ENCODE measurements at regions not wholly inside any gene's neighbourhood (a gene's known extent, or its start where the extent isn't known, plus 50 kb on each side); places are given as distances from the start of the nearest gene placed in this dataset.

DNA sequence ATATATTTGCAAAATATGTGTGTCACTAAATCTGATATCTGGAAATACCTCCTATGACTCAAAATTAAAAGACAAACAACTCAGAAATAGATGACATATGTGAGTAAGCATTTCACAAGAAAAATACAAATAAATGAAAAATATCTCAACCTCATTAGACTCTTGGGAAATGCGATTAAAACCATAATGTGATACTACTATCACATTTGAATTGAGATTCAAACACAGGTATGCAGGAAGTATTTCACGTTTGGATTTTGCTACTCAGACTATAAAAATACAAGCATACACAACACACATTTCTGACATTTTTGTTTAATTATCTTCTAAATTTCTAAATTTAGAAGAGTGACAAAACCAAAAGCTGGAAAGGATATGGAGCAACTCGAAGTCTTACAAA lies 811.9 kb upstream of the LRRC4C start:
- DNase-seq (ENCODE audit: low read depth), result no peak
- in situ Hi-C loops (cut with HindIII; ENCODE audit: low pct_unique_long_range_greater_than_20kb, low sequenced_read_pairs), result no loop called here

DNA sequence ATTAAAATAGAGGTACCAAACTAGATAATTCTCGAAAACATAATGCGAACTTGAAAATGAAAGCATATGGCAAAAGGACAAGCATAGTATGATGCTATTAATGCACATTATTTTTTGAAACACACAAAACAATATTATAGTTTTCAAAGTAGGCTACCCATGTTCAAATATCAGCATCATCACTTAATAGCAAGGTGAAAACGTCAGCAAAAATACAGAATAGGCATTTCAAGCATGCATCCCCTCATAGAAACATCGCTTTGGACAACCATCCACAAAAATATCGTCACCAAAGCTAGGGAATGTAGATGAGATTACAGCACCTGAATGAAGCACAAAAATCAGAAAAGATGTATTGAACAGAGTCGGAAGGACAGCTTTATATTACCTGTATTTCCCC lies 814.5 kb upstream of the LRRC4C start:
- in situ Hi-C loops (cut with HindIII; ENCODE audit: low pct_unique_long_range_greater_than_20kb, low sequenced_read_pairs), result no loop called here
- no peak for DNase-seq (ENCODE audit: low read depth)

DNA sequence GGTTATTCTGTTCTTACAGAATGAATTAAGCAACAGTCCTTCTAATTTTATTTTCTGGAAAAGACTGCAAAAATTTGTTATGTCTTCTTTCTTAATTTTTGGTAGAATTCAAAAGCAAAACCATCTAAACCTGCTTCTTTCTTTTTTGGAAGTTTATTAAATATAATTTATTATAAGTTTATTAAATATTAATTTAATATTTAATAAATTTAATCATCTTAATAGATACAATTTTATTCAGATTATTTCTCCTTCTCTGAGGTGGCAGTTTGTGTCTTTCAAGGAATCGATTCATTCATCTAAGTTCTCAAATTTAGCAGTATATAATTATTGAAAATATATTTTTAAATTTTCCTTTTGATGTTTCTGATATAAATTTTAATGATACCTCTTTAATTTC lies 837.5 kb upstream of the LRRC4C start:
- in situ Hi-C loops (cut with HindIII; ENCODE audit: low pct_unique_long_range_greater_than_20kb, low sequenced_read_pairs), result no loop called here
- DNase-seq (ENCODE audit: low read depth), result no peak

DNA sequence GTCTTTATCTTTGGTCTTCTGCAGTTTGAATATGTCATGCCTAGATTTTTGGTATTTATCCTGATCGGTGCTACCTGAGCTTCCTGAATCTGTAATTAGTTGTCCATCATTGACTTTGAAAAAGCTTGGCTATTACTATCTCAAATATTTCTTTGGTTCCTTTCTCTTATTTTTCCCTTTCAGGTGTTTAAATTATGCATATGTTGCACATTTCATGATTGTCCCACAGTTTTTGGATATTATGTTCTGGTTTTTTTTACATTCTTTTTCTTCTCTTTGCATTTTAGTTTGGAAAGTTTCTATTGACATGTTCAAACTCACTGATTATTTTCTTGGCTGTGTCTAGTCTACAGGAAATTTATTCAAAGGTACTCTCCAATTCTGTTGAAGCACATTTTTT lies 840.3 kb upstream of the LRRC4C start:
- in situ Hi-C loops (cut with HindIII; ENCODE audit: low pct_unique_long_range_greater_than_20kb, low sequenced_read_pairs), result no loop called here
- no peak for DNase-seq (ENCODE audit: low read depth)

DNA sequence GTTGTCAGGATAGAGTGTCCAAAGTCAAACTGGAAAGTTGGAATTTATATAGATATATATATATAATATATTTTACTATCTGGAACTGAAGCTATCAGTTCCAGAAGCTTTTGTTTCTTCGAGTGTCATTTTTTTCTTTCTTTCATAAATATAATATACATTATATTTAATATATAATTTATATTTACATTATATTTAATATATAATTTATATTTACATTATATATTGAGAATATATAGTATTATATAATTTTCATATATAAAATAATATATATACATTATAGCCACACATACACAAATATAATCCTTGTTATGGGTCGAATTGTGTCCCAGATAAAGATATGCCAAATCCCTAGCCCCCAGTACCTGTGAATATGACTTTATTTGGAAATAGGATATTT lies 842.3 kb upstream of the LRRC4C start:
- in situ Hi-C loops (cut with HindIII; ENCODE audit: low pct_unique_long_range_greater_than_20kb, low sequenced_read_pairs), result no loop called here

DNA sequence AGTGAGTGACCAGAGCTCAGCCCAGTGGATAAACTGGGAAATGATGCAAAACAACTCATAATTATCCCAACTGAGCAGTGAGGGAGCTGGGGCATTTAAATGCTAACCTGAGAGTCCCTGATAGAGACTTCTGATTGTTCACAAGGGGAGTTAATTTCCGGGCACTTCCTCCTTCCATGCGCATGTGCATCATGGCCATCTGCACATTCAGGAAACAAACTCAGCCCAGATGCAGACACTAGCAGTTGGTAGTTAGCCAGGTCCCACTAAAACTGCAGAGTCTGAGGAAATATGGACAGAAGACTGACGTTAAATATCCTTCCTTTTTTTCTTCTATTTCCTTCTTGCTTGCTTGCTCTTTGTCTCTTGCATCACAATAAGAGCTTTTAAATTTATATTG lies 852.1 kb upstream of the LRRC4C start:
- no peak for DNase-seq (ENCODE audit: low read depth)
- in situ Hi-C loops (cut with HindIII; ENCODE audit: low pct_unique_long_range_greater_than_20kb, low sequenced_read_pairs), result no loop called here

More for the DNA sequence above, 842.3 kb upstream of the LRRC4C start:
- DNase-seq (ENCODE audit: low read depth), result no peak

DNA sequence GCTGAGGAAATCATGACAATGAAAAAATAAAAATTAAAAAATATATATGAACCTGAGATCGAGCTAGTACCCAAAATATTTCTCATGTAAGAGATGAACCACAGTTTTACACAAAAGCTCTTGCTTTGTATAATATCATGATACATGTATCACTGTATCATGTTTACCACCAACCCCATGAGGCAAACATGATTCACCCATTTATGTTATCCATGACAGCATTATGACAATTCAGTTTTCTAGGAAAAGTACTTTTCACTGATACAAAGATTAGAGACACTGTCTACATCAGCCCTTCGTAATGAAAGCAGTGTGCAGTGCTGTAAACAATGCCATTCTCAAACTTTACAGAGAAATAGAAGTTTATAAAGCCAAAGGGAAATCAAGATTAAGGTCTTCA lies 852.5 kb upstream of the LRRC4C start:
- in situ Hi-C loops (cut with HindIII; ENCODE audit: low pct_unique_long_range_greater_than_20kb, low sequenced_read_pairs), result no loop called here
- DNase-seq (ENCODE audit: low read depth), result no peak

DNA sequence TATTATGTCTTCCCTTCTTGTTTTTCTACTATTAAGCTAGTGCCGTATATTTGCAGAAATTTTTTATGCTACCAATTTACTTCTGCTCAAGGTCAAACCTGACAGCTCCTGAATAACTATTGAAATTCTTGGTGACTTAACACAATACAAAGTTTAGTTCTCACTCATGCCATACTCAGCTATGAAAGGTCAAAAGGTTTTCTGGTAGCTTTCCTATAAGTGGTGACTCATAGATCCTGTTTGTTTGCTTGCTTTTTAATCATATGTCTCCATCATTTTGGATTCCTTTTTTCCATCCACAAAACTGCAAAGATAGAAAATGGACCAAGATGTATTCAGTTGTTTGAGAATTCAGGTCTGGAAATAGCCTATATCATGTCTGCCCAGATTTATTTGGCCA lies 855.8 kb upstream of the LRRC4C start:
- no peak for DNase-seq (ENCODE audit: low read depth)
- in situ Hi-C loops (cut with HindIII; ENCODE audit: low pct_unique_long_range_greater_than_20kb, low sequenced_read_pairs), result no loop called here

DNA sequence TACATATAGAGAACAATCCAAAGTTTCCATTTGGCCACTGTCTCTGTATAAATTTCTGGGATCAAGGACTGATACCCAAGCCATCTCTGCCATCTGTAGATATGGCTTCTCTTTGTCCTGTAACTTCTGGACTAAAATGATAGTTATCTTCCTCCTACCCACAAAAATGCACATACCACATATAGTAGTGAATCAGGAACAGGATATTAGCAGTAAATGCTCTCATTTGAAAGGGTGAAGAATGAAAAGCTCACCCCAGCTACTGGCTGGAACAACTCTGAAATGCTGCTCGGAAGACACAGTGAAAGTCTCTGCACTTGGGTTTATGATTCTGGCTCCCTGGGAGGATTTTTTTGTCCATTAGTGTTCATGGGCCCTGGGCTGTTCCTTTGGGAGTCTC lies 856.4 kb upstream of the LRRC4C start:
- DNase-seq (ENCODE audit: low read depth), result no peak
- in situ Hi-C loops (cut with HindIII; ENCODE audit: low pct_unique_long_range_greater_than_20kb, low sequenced_read_pairs), result no loop called here

DNA sequence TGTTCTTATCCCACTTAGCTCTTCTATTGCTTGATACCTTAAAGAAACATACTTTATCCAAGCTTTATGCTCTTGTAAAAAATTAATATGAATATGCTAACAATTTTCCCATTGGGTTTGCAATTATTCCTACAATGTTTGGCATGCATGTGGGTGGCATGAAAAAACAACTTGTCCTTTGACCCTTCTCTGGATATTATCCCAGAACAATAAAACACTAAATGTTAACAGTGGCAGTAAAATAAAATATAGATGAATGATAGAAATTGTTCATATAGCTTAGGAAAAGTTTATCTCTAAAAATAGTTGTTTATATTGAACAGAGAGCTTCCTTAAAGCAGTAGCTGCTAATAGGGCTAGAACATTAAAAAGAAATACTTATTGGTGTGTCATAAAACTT lies 860.5 kb upstream of the LRRC4C start:
- no peak for DNase-seq (ENCODE audit: low read depth)
- in situ Hi-C loops (cut with HindIII; ENCODE audit: low pct_unique_long_range_greater_than_20kb, low sequenced_read_pairs), result no loop called here

DNA sequence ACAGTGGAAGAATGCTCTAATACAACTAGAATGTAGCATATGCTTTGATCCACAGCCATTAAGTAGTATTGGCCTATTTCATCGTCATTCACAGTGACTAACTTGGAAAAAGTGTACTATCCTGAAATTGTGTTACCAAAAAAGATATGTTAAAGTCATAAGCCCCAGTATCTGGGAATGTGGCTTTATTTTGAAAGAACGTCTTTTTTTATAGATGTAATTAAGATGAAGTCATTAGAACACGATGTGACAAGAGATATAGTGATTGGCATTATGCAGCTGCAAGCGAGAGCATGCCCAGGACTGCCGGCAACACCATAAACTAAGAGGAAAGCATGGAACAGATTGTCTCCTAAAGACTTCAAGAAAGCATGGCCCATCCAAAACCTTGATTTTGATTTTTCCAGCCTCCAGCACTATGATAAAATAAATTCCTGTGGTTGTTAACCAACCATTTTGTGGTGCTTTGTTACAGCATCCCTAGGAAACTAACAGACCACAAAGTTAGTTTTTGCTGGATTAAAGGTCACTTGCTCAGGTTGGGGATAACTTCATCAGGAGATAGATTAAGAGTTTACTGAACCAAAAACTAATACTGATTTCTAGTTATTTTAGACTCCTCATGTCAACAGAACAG lies 870.6 kb upstream of the LRRC4C start:
- in situ Hi-C loops (cut with HindIII; ENCODE audit: low pct_unique_long_range_greater_than_20kb, low sequenced_read_pairs), result no loop called here
- no peak for DNase-seq (ENCODE audit: low read depth)

DNA sequence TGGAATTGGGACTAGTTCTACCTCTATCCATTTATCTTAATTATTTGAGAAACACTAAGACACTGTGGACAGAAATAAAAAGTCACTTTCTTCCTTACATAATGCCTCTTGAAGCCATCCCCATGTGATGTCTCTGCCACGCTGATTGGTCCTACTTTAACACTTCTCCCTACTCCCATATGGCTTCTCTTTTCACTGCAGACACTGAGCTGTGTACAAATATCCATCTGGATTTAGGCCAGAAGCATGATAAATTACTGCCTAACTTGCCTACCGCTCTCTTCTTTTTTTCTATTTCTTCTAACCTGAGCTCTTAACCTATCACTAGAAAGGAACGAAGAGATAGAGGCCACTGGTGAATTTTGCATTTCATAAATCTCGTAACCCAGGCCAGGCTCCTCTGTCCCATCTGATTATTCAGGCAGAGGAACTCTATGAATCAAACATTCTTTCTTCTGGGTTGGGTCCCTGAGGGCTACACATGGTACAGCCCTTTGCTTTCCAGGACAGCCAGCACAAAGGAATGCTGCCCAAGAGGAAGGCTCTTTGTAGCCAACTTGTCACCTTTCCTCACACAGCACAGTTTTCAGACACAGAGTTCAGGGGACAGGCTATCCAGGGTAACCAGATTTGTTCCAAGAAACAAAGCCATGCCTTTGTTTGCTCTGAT lies 878.5 kb upstream of the LRRC4C start:
- in situ Hi-C loops (cut with HindIII; ENCODE audit: low pct_unique_long_range_greater_than_20kb, low sequenced_read_pairs), result no loop called here
- no peak for DNase-seq (ENCODE audit: low read depth)

DNA sequence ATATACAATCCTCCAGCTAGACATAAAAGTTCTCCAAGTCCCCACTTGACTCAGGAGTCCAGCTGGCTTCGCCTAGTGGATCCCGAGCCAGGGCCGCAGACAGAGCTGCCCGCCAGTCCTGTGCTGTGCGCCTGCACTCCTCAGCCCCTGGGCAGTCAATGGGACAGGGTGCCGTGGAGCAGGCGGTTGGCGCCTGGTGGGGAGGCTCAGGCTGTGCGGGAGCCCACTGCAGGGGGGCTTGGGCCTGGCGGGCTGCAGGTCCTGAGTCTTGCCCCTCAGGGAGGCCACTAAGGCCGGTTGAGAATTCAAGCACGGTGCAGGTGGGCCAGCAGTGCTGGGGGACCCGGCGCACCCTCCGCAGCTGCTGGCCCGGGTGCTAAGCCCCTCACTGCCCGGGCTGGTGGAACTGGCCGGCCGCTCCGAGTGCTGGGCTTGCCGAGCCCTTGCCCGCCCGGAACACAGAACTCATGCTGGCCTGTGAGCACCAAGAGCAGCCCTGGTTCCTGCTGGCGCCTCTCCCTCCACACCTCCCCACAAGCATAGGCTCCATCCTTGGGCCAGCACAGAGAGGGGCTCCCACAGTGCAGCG lies 884.8 kb upstream of the LRRC4C start:
- in situ Hi-C loops (cut with HindIII; ENCODE audit: low pct_unique_long_range_greater_than_20kb, low sequenced_read_pairs), result no loop called here
- DNase-seq (ENCODE audit: low read depth), result no peak

DNA sequence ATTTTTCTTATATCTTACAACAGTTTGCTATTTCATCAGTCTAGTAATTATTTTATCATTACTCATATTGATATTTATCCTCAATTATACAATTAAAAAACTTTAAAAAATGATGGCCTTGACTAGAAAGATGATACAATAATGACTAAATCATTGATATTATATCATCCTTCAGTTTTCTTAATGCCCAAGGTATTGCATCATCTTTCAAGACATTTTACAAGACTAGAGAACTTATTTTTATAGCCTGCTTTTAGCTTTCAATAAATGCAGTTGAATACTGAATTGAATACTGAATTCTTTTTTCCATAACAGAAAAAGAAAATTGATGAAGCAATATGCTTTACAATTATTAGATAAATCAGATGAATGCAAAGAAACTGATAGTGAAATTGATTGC lies 886.5 kb upstream of the LRRC4C start:
- in situ Hi-C loops (cut with HindIII; ENCODE audit: low pct_unique_long_range_greater_than_20kb, low sequenced_read_pairs), result no loop called here
- no peak for DNase-seq (ENCODE audit: low read depth)

DNA sequence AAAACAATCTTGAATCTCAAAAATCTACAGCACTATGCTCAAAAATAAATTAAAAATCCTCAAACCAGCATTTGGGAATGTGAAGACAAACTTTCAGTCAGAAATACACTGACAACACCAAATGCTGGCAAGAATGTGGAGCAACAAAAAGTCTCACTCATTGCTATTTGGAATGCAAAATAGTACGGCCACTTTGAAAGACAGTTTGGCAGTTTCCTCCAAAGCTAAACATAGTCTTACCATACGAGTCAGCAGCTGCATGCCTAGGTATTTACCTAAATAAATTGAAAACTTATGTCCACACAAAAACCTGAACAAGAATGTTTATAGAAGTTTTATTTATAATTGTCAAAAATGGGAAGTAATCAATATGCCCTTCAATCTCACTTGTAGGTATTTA lies 904.2 kb upstream of the LRRC4C start:
- in situ Hi-C loops (cut with HindIII; ENCODE audit: low pct_unique_long_range_greater_than_20kb, low sequenced_read_pairs), result no loop called here
- no peak for DNase-seq (ENCODE audit: low read depth)

DNA sequence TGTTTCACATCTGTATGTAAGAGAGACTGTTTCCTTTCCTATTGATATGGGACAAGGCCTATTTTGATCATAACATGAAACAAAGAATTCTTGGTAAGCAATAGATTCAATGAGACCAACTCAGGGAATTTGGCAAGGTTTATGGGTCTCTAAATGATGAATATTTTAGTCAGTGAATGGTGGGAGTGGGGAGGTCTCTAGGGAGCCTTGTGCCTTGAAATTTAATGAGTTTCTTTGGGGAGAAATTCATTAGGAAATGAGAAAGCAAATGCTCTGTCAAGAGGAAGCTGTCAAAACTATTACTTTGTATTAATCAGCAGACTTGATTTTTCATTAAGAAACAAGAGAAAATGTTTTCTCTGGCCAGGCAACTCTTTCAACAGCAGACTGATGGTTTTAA lies 921.7 kb upstream of the API5 start:
- in situ Hi-C loops (cut with HindIII; ENCODE audit: low pct_unique_long_range_greater_than_20kb, low sequenced_read_pairs), result no loop called here
- DNase-seq (ENCODE audit: low read depth), result no peak

DNA sequence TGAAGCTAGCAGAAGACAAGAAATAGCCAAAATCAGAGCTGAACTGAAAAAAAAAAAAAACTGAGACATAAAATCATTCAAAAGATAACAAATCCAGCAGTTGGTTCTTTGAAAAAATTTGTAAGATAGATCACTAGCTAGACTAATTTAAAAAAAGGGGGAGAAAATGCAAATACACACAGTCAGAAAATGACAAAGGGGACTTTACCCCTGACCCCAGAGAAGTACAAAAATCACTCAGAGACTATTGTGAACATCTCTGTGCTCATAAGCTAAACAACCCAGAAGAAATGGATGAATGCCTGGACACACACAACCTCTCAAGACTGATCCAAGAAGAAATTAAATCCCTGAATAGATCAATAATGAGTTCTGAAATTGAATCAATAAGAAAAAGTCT lies 914.3 kb upstream of the API5 start:
- no peak for DNase-seq (ENCODE audit: low read depth)
- in situ Hi-C loops (cut with HindIII; ENCODE audit: low pct_unique_long_range_greater_than_20kb, low sequenced_read_pairs), result no loop called here

DNA sequence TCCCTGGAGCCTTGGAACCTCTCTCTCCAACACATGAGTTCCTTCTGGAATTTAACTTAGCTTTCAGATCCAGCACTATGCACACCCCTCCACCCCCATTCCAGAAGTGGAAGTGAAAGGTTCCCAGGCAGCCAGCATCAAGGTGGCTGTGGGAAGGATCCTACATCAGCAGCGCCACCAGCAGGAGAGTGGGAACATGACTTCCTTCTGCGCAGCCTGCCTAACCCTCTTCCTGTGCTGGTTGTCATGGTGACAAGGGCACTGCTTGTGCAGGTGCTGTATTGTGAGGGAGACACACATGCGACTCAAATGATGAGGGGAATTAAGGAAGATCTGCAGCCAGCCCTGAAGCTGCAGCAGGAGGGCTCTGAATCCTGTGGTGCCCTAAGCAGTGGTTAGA lies 904.5 kb upstream of the API5 start:
- in situ Hi-C loops (cut with HindIII; ENCODE audit: low pct_unique_long_range_greater_than_20kb, low sequenced_read_pairs), result no loop called here
- no peak for DNase-seq (ENCODE audit: low read depth)

DNA sequence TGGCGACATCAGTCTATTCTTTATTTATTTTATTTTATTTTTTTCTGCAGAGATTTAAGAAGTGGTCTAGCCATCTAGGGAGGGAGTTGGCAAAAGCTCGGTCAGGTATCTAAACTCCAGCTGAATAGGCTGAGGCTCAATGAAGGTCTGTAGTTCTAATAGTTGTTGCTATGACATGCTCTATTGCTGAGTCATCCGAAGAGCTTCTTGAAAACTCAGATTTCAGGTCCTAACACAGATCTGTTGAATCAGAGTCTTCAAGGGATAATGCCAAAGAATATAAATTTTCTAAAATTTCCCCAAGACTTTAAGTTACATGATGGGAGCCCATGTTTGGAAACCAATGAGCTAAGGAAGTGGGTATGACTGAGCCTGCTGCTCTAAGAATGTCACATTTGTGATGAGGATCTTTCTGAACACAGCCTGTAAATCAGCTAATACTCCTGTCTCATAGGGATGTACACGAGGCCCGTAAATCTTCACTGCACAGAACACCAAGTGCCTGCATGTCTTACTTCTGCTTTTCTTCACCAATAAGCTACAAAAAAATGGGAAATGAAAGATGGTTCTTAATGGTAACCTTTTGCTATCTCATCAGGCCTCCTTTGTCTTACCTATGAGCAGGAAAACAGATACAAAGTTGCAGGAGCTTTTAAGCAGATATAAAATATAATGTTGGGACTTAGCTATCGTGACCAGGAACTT lies 901.4 kb upstream of the API5 start:
- in situ Hi-C loops (cut with HindIII; ENCODE audit: low pct_unique_long_range_greater_than_20kb, low sequenced_read_pairs), result no loop called here
- DNase-seq (ENCODE audit: low read depth), result no peak

All from Caki2 (cell line).